ENCODE measurements at regions not wholly inside any gene's neighbourhood (a gene's known extent, or its start where the extent isn't known, plus 50 kb on each side); places are given as distances from the start of the nearest gene placed in this dataset.

GRCh38 chr2:200170221-200170620, 136.3 kb upstream of the SPATS2L start:
- CTCF ChIA-PET, result no interaction called here
- Mint-ChIP-seq H3K4me3 (no peak overlapping the region), H3K36me3 (ENCODE audit: low read depth) (no peaks in the 10 kb centered on the region), H3K4me1 (no peaks in the 10 kb centered on the region), H3K27ac (no peak overlapping the region), H3K9me3 (peaks cover 2% of the 10 kb centered on the region), H3K27me3 (peaks cover 10% of the 10 kb centered on the region)
- no peak for DNase-seq
- POLR2A ChIA-PET, result no interaction called here

- POLR2A ChIA-PET, result no interaction called here
- Mint-ChIP-seq H3K9me3 (peaks cover 2% of the 10 kb centered on the region), H3K4me1 (no peaks in the 10 kb centered on the region), H3K27me3 (peaks cover 10% of the 10 kb centered on the region), H3K4me3 (no peak overlapping the region), H3K27ac (no peak overlapping the region), H3K36me3 (ENCODE audit: low read depth) (no peaks in the 10 kb centered on the region)
- DNase-seq, result no peak
- CTCF ChIA-PET, result no interaction called here
Observed at GRCh38 chr2:200171731-200172482, 134.6 kb upstream of the SPATS2L start.

- no peak overlapping the region for H3K4me3 Mint-ChIP-seq
- DNase-seq, result no peak
- peaks cover 9% of the 10 kb centered on the region for H3K27me3 Mint-ChIP-seq
- no peaks in the 10 kb centered on the region for H3K36me3 Mint-ChIP-seq (ENCODE audit: low read depth)
- no peak overlapping the region for H3K27ac Mint-ChIP-seq
- ChIA-PET POLR2A (no interaction called here), CTCF (no interaction called here)
- H3K9me3 Mint-ChIP-seq, result peaks cover 2% of the 10 kb centered on the region
- no peaks in the 10 kb centered on the region for H3K4me1 Mint-ChIP-seq
Observed at GRCh38 chr2:200172521-200172920, 134.0 kb upstream of the SPATS2L start.

- Mint-ChIP-seq H3K27ac (no peak overlapping the region), H3K4me3 (no peak overlapping the region), H3K36me3 (ENCODE audit: low read depth) (no peaks in the 10 kb centered on the region), H3K27me3 (peaks cover 8% of the 10 kb centered on the region), H3K4me1 (no peaks in the 10 kb centered on the region), H3K9me3 (peaks cover 2% of the 10 kb centered on the region)
- no peak for DNase-seq
- ChIA-PET POLR2A (no interaction called here), CTCF (no interaction called here)
Observed at GRCh38 chr2:200172944-200173581, 133.4 kb upstream of the SPATS2L start.

GRCh38 chr2:200173691-200174090, 132.8 kb upstream of the SPATS2L start:
- Mint-ChIP-seq H3K36me3 (ENCODE audit: low read depth) (no peaks in the 10 kb centered on the region), H3K4me3 (no peak overlapping the region), H3K4me1 (no peaks in the 10 kb centered on the region), H3K27me3 (peaks cover 8% of the 10 kb centered on the region), H3K9me3 (peaks cover 2% of the 10 kb centered on the region), H3K27ac (no peak overlapping the region)
- ChIA-PET CTCF (no interaction called here), POLR2A (no interaction called here)
- no peak for DNase-seq

- ChIA-PET CTCF (no interaction called here), POLR2A (no interaction called here)
- H3K4me1 Mint-ChIP-seq, result no peaks in the 10 kb centered on the region
- no peak overlapping the region for H3K27ac Mint-ChIP-seq
- H3K36me3 Mint-ChIP-seq (ENCODE audit: low read depth), result no peaks in the 10 kb centered on the region
- H3K27me3 Mint-ChIP-seq, result peaks cover 5% of the 10 kb centered on the region
- peaks cover 2% of the 10 kb centered on the region for H3K9me3 Mint-ChIP-seq
- DNase-seq, result no peak
- no peak overlapping the region for H3K4me3 Mint-ChIP-seq
Observed at GRCh38 chr2:200174433-200175216, 131.9 kb upstream of the SPATS2L start.

- H3K36me3 Mint-ChIP-seq (ENCODE audit: low read depth), result no peaks in the 10 kb centered on the region
- no peak for DNase-seq
- peaks cover 8% of the 10 kb centered on the region for H3K27me3 Mint-ChIP-seq
- no peak overlapping the region for H3K27ac Mint-ChIP-seq
- no peaks in the 10 kb centered on the region for H3K4me1 Mint-ChIP-seq
- ChIA-PET POLR2A (no interaction called here), CTCF (no interaction called here)
- H3K9me3 Mint-ChIP-seq, result peaks cover 2% of the 10 kb centered on the region
- no peak overlapping the region for H3K4me3 Mint-ChIP-seq
Observed at GRCh38 chr2:200177971-200178911, 128.3 kb upstream of the SPATS2L start.

- Mint-ChIP-seq H3K27me3 (peaks cover 10% of the 10 kb centered on the region), H3K4me1 (no peaks in the 10 kb centered on the region), H3K9me3 (peaks cover 2% of the 10 kb centered on the region), H3K27ac (no peak overlapping the region), H3K4me3 (no peak overlapping the region), H3K36me3 (ENCODE audit: low read depth) (no peaks in the 10 kb centered on the region)
- DNase-seq, result no peak
- ChIA-PET CTCF (no interaction called here), POLR2A (no interaction called here)
Observed at GRCh38 chr2:200179151-200179550, 127.3 kb upstream of the SPATS2L start.

GRCh38 chr2:200180943-200181342, 125.5 kb upstream of the SPATS2L start:
- Mint-ChIP-seq H3K36me3 (ENCODE audit: low read depth) (no peaks in the 10 kb centered on the region), H3K27me3 (peaks cover 18% of the 10 kb centered on the region), H3K9me3 (no peaks in the 10 kb centered on the region), H3K4me1 (no peaks in the 10 kb centered on the region), H3K4me3 (no peak overlapping the region), H3K27ac (no peak overlapping the region)
- POLR2A ChIA-PET, result no interaction called here
- DNase-seq, result no peak
- CTCF ChIA-PET, result no interaction called here

GRCh38 chr2:200181755-200182154, 124.7 kb upstream of the SPATS2L start:
- Mint-ChIP-seq H3K27ac (no peak overlapping the region), H3K27me3 (peaks cover 20% of the 10 kb centered on the region), H3K36me3 (ENCODE audit: low read depth) (no peaks in the 10 kb centered on the region), H3K9me3 (no peaks in the 10 kb centered on the region), H3K4me1 (no peaks in the 10 kb centered on the region), H3K4me3 (no peak overlapping the region)
- no peak for DNase-seq
- POLR2A ChIA-PET, result no interaction called here
- CTCF ChIA-PET, result no interaction called here

GRCh38 chr2:200184748-200185627, 121.5 kb upstream of the SPATS2L start:
- Mint-ChIP-seq H3K27me3 (peaks cover 28% of the 10 kb centered on the region), H3K4me3 (no peak overlapping the region), H3K4me1 (no peaks in the 10 kb centered on the region), H3K9me3 (no peaks in the 10 kb centered on the region), H3K27ac (no peak overlapping the region), H3K36me3 (ENCODE audit: low read depth) (no peaks in the 10 kb centered on the region)
- CTCF ChIA-PET, result no interaction called here
- POLR2A ChIA-PET, result no interaction called here
- no peak for DNase-seq

GRCh38 chr2:200185628-200186000, 120.9 kb upstream of the SPATS2L start:
- H3K4me3 Mint-ChIP-seq, result no peak overlapping the region
- no peaks in the 10 kb centered on the region for H3K36me3 Mint-ChIP-seq (ENCODE audit: low read depth)
- H3K4me1 Mint-ChIP-seq, result no peaks in the 10 kb centered on the region
- H3K9me3 Mint-ChIP-seq, result no peaks in the 10 kb centered on the region
- POLR2A ChIA-PET, result no interaction called here
- no peak overlapping the region for H3K27ac Mint-ChIP-seq
- DNase-seq, result no peak
- CTCF ChIA-PET, result no interaction called here
- H3K27me3 Mint-ChIP-seq, result peaks cover 33% of the 10 kb centered on the region

All from activated CD4-positive, alpha-beta memory T cell treated with anti-CD3 and anti-CD28 coated beads, Interleukin-2, amount 10 ng/mL, durations not matched to agents 7 days and 5 days (primary cell).